8988T (cell line): ENCODE measurements at regions not wholly inside any gene's neighbourhood (a gene's known extent, or its start where the extent isn't known, plus 50 kb on each side); places are given as distances from the start of the nearest gene placed in this dataset.
"Not testable (repeated sequence)": the region's sequence is repeated elsewhere in the genome, so short reads cannot be mapped to it uniquely, and the experiment has no call there.

Source experiments
- DNase-seq: peaks from one replicate; pipeline ENCODE4 v3.0.0; 2011

DNA sequence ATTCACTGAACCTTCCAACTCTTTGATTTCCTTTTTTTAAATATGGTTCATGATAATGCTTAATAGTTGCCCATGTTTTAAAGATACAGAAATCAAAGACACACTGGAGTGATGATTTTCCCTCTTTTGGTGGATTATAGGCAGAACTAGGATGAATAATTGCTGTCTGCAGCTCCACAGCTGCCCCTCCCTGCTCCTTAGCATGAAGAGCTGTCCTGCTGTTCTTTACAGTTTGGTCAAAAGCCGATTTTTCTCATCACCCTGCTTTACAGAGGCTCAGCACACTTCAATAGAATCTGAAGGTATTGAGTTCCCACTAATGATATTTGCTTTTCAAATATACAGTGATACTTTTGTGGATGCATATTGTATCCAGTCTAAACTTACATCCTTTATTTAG is 202.6 kb downstream of the AASDHPPT start:
- DNase-seq, result no peak

DNA sequence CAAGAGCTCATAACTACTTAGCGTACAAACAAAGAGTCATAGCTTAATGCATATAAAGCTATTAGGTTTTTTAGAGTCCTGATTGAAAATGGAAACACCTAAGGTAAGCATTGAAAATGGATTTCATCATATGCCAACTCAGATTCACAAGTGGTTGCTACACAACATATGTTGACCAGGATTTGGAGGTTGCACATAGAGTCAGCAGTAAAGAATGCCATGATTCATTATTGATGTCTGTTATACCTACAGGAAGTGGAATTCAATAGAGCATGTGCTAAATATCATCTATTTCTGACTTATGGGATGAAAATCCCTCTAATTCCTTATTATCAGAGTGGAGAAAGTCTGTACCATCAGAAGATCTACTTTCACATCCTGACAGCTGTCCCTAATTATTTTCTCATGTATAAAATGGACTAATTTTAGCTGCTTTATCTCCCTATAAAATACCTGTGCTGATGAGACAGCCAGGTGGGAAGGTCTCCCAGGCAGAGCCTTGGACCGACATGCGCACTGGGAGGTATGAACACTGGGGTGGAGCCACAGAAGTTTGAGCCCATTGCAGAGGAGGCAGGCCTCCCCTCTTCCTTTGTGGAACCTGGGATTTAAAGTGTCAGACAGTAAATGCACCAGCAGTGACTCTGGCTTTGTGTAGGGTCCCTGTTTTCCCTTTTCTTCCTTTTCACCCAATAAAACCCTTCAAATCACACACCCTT is 204.2 kb downstream of the AASDHPPT start:
- no peak for DNase-seq

DNA sequence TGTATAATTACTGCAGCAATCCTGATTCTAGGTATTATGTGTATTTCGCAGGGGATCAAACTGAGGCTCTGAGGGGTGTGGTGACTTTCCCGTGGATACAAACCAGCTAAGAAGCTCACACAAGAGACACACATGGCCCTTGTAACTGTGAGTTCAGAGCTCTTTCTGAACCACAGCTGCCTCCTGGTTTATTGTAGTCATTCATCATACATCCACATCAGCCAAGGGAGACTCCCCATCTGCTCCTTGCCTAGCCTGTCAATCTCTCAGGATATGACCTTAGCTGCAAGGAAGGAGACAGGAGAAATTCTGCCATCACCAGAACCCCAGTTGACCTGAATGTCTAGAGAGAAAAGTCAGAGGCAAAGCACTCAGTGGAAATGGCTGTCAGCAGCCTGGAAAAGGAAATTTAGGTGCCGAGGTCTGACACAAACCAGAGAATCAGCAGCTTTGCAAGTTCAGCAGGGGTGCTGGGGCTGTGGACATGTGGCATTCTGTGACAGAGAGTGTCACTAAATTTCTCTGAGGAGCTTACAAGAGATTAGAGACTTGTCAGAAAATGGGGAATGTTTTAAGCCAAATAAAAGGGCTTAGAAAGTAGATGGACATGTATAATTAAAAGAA is 209.5 kb downstream of the AASDHPPT start:
- DNase-seq, result no peak

DNA sequence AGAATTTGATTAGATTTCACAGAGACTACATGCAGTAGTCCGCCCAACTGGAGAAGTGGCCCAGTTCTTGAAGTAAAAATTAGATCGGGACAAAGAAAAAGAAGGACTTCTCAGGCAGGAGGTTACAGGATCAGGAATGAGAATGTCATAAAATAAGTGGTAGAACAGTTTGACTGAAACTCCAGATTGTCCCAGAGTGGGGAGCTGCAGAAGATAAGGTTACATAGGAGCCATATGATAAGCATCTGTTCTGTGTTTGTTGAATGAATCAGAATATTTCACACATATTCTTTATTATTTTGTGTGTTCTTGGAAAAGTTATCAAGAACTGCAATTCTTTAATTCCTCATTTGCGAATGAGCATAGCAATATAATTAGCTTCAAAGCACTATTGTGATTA is 210.6 kb downstream of the AASDHPPT start:
- no peak for DNase-seq

DNA sequence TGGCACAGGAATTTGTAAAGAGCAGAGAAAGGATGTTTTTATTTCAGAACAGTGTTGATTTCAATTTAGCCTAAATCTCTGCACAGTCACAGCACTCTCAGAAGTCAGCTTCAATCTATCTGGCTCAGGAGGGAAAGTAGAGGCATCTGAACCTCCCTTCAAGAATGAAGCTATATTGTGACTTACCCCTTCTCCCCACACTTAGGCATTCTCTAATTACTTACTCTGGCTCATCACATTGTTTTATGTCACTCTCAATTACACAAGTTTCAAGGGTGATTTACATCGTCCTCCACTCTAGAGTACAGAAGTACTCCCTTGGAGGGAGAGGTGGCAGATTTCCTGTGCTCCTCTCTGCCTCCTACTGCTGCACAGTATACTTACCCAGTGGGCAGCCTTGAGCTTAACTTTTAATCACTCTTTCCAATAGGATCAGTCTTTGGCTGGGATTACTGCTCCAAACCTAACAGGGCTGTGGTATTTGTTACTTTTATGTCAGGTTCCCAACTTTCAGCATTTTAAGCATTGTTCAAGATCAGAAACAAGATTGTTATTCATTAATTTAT is 211.4 kb downstream of the AASDHPPT start:
- no peak for DNase-seq

DNA sequence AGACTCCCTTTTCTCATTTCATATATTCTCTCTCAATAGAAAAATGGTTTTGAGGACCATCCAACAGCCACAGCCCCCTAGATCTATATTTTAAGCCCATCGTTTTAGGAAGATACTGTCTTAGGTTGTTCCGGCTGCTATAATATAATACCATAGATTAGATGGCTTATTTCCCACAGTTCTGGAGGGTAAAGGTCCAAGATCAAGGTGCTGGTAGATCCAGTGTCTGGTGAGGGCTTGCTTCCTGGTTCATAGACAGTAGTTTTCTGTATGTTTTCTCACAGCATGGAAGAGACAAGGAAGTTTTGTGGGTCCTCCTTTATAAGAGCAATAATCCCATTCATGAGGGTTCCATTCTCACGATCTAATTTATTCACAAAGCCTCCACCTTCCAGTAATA is 215.1 kb downstream of the AASDHPPT start:
- DNase-seq, result no peak

DNA sequence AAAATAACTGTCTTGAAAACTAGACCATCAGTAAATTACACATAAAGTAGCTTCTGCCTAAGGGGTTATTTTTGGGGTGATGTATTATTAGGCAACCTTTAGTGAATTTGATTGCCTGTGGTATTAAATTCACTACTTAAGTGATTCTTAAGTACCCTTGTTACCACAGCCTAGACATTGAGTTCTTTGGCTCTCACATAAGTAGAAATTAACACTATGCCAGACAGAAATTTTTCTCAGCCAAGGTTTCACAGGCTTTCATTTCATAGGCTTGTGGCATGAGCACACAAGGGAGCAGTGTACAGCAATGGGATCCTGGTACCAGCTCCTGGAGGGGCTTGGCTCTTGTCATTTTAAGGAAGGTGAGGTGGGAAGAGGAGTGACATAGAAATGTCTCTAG is 218.5 kb downstream of the AASDHPPT start:
- no peak for DNase-seq

DNA sequence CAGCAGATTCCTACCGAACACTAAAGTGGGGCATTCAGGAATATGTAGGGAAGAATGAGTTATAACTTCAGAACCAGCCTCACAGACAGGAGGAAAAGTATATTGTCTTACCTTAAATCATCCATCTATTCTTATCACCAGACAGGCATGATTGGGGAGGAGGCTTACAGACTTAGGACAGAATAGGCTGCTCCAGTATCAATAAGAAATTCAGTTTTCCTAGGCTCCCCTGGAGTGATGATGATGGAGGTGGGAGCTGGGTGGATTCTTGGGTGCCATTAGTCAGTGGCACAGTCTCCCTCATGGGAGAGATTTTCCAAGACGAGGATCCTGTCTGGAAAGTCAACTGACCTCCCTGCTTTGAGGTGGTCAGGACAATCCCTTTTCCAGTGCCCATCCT is 225.0 kb downstream of the AASDHPPT start:
- no peak for DNase-seq

DNA sequence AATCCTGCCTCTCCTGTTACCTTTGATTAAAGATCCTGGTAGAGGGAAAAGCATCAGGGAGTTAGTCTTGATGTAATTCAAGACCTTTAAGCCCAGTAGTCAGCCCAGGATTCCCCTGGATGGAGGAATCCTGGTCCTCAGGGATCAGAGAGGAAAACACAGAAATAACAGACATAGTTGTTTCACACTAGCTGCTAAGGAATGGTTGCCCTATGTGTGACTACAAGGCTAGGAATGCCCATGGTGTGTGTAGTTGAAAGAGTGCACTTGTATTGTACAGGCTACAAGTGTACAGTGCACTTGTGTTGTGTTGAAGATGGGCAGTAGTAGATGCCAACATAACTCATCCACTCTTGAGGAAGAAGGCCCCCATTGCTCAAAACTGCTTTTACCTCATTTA is 226.8 kb downstream of the AASDHPPT start:
- DNase-seq, result no peak

DNA sequence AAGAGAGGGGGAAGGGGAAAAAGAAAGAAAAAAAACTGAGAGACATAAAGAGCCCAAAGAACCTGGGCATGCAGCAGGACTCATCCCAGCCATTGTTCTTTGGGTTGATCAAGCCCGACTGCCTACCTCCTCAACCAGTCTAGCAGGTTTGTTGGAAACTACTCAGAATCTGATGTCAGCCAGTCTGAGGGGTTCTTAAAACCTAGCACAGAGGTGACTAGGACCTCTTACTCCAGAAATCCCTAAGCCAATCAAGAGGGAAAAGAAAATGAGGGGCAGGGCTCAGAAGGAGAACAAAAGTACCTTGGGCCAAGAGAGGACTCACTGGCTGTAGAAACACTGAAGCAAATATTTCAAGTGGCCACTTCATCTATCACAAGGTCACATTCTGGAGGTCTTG is 228.0 kb downstream of the AASDHPPT start:
- no peak for DNase-seq

DNA sequence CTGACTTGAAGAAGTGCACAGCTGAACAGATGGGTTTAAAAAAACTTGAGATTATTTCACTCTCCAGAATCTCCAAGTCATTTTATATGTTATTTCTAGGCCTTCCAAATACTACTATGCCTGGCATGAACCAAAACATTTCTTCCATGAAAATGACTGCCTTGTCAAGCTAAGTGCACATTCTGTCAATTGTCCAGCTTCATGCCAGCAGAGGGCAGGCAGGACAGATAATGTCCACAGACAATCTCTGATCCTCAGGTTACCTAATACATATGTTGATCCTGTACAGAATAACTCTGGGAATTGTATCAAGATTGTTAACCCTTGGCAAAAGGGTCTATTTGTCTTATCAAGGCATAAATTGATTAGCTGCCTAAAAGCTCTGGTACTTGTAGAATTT is 229.5 kb downstream of the AASDHPPT start:
- DNase-seq, result no peak

DNA sequence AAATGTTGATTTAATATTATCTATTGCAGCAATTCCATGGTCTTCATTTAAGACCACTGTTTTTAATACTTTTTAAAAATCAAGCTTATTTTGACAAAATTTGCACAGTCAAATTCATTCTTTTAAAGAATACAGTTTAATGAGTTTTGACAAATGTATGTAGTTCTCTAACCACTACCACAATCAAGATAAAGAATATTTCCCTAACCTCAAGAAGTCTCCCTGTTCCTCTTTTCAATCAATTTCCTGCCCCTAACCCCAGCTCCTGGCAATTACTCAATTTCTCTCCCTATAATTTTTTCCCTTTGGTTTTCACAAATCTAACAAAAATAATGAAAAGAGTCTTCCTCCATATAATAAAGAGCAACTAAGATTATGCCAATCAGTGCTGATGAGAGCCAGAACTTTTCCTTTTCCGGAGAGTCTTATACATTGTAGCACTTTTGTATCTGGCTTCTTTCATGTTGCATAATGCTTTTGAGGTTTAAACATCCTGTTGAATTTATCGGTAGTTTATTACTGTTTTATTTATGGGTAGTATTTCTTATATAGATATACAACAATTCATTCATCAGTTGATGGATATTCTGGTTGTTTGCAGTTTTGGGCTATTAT is 231.7 kb downstream of the AASDHPPT start:
- DNase-seq, result no peak

DNA sequence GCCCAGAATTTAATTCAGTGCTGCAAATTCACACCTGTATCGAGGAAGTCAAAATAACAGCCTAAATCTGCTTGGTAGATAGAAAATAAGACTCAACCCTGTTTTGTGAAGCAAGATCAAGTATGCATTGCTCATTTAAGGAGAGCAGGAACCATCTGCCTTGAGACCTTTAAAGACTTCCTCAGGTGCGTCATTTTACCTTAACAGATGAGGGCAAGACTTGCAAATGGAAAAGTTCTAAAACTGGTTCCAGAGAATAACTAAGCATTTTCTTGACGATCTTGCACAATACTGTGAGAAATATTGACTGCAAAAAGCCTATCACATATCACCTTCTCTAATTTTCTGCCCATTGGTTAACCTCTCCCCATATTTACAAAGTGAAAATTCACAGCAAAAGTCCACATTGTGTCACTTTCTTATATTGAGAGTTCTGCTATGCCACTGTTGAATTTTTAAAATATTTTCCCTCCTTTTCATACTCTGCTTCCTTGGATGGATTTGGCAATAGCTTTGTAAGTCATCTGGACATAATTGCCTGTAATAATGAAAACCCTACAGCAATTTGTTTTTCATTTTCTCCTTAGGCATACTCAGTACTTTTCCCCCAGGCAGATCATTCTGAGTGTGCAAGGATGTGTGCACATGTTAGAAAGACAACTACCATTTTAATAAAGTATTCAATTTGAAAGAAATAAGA is 234.2 kb downstream of the AASDHPPT start:
- no peak for DNase-seq

DNA sequence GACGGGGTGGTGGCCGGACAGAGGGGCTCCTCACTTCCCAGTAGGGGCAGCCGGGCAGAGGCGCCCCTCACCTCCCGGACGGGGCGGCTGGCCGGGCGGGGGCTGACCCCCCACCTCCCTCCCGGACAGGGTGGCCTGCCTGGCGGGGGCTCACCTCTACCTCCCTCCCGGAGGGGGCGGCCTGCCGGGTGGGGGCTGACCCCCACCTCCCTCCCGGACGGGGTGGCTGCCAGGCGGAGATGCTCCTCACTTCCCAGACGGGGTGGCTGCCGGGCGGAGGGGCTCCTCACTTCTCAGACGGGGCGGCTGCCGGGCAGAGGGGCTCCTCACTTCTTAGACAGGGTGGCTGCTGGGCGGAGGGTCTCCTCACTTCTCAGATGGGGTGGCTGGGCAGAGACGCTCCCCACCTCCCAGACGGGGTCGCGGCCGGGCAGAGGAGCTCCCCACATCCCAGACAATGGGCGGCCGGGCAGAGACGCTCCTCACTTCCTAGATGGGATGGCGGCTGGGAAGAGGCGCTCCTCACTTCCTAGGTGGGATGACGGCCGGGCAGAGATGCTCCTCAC is 239.8 kb downstream of the AASDHPPT start:
- DNase-seq, result not testable (repeated sequence)

DNA sequence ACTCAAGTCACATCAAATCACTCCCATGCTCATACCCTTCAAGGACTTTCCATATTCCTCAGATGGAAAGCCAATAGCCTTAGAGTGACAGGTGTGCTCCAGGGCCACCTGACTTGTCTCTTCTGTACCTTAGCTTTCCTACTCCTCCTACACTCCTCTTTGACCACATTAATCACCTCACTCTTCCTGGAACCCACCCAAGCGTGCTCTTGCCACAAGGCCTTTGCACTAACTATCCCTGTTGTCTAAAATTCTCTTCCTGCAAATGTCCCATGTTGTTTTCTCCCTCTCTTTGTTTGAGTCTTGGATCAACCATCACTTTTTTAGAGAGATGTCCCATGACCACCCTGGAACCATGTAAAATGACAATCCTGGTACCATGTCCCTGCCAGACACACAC is 244.1 kb downstream of the AASDHPPT start:
- DNase-seq, result no peak

DNA sequence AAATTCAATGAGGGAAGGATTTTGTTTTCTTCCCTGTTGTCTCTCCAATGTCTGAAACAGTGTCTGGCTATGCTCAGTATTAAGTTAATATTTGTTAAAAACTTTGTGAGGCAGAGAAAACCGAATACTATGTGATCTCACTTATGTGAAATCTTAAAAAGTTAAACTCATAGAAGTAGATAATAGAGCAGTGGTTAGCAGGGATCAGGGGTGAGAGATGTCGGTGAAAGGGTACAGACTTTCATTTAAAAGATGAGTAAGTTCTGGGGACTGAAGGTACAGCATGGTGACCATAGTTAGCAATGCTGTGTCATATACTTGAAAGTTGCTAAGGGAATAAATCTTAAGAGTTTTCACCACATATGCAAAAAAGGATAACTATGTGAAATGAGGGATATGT is 244.6 kb downstream of the AASDHPPT start:
- DNase-seq, result no peak

DNA sequence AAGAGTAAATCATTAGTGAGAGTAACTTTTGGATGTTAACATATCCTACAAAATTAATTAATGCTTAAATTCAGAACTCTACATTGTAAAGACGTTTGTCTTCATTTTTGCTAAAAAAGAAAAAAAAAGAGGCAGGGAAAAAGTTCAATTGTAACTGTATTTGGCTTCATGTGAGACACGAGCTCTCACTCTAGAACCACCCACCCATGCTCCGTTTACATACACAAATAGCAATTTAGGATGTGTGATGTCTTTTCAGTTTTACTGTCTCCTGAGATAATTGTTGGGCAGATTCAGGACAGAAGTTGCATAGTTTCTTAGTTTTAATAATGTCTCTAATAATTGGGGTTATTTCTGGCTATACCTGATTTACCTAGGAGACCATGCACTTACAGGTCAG is 248.6 kb downstream of the AASDHPPT start:
- no peak for DNase-seq

DNA sequence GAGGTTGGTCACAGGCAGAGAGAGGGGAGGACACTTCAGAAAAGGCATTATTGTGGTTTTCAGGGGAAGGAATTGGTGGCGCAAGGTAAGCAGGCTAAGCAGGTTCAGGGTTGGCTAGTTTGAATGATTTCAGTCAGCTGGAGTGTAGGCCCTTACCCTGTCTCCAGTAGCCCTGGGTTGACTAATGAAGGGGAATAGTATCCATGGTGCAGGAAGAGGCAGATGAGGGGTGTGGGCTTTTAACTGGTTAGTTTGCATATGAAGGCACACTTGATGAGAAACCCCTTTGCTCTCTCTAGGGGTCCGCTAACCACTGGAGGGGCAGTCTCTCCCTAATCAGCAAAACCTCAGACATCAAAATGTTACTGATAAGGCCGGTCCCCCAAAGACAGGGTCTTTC is 249.7 kb downstream of the AASDHPPT start:
- DNase-seq, result no peak

DNA sequence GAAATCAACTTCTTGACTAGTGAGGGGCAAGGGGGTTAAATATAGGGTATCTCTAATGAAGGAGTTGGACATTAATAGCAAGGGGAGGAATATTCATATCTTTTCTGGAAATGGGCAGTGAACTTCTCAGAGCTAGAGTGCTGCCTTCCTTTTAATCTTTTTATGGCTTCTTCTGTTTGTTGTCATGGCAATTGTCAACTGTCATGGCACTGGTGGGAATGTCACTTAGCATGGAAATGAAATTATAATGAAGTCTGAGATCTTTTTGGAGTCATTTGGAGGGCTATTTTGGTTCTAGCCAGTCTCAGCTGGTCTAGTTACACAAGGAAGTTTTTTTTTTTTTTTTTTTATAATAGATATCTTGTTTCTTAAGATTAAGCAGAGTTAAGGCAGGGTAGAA is 250.2 kb downstream of the AASDHPPT start:
- no peak for DNase-seq

DNA sequence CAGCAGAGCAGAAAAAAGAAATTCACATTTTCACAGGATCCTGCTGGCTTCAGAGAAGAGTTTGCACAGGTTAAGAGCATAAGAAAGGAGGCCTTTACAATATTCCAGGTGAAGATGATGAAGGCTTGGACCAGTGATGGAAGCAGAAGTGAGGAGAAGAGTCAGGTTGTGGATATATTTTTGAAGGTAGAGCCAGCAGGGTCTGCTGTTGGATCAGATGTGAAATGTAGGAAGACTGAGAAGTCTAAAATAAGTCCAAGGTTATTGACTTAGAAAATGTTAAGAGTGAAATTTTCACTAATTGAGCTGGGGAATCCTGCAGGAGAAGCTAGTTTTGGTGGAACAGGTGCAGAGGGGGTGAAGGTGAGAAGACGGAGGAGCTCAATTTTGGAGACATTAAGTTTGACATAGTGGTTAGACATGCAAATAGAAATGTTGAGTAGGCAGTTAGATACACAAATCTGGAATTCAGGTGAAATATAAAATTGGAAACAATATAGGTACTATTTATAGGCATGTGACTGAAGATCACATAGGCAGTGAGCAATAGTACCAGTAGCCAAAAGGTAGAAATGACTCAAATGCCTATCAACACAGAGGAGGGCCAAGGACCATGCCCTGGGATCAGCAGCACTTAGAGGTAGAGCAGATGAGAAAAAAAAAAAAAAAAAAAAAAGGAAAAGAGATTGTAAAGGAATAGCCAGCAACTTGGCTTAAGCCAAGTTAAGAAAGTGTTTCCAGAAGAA is 252.0 kb downstream of the AASDHPPT start:
- DNase-seq, result no peak

DNA sequence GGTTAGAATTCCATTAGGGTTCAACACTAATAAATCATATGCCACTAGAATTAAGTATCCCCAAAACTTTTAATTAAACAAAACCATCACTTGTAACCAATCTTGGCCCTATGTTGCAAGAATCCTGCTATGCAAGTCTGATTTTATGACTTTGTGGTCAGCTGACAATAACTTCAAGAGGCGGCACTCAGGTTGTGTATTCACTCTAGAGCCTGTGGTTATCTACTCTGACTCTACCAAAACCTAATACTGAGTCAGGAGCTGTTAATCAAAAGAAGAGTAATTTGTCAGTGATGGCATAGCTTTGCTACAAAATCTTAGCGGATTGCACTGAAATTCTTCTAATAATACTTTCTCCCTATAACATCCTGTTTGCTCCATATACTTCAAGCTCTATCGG is 253.7 kb downstream of the AASDHPPT start:
- DNase-seq, result no peak

DNA sequence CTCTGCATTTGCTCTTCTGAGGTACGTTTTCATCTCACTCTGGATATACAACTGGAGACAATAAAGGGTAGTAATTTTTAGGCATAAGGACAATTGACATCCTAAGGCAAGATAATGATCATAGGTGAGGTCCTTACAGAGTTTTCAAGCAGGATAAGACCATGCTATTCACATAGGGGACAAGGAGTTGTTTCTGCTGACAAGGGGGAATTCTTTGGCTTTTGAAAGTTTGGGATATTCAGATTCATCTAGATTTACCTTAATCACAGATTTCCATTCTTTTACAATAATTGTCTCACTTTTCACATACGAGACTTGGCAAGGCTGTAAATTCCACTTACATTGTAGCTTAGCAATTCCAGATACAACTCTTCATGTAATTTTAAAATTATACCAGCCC is 256.2 kb downstream of the AASDHPPT start:
- no peak for DNase-seq

DNA sequence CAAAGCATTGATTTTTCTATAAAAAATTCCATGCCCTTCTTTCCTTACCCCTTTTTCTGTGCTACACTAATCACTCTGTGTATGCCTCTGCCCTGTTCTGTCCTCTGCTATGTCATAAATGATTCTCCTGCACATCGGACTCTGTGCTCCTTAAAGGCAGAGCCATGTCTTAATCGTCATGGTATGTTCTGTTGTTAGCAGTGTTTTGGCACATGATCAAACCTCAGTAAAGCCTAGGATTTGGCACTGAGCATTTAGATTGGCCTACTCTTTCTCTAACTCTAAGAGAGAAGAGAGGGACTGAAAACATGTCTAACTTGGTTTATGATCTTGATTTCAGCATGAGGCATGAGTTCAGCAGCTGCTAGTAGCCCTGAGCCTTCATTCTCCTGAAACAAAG is 266.9 kb downstream of the AASDHPPT start:
- DNase-seq, result no peak
